SJSA1 (cell line): ENCODE measurements at regions not wholly inside any gene's neighbourhood (a gene's known extent, or its start where the extent isn't known, plus 50 kb on each side); places are given as distances from the start of the nearest gene placed in this dataset.

Experiments used
- DNase-seq, 2 experiments: peaks; one replicate each; pipeline ENCODE4 v3.0.0-alpha.2; 2015 to 2020; ENCODE audit warnings: low spot score in 2 of 2, low read depth in 1 of 2
- H3K27ac ChIP-seq: fragments of 250-450 bp; sonication (Bioruptor Pico); 2 replicates; pipeline ENCODE4 v1.5.1; 2020; ENCODE audit warnings: mild to moderate bottlenecking, moderate library complexity
- H3K27me3 ChIP-seq: fragments of 250-450 bp; sonication (Bioruptor Pico); replicated peaks from 2 replicates; pipeline ENCODE4 v1.5.1; 2020; ENCODE audit warnings: mild to moderate bottlenecking, moderate library complexity
- H3K36me3 ChIP-seq: fragments of 250-450 bp; sonication (Bioruptor Pico); 2 replicates; pipeline ENCODE4 v1.5.1; 2020; ENCODE audit warnings: mild to moderate bottlenecking
- H3K4me1 ChIP-seq: fragments of 250-450 bp; sonication (Bioruptor Pico); replicated peaks from 2 replicates; pipeline ENCODE4 v1.6.1; 2021; ENCODE audit warnings: mild to moderate bottlenecking
- H3K4me3 ChIP-seq: fragments of 250-450 bp; sonication (Bioruptor Pico); 2 replicates; pipeline ENCODE4 v1.5.1; 2020; ENCODE audit warnings: mild to moderate bottlenecking
- H3K9me3 ChIP-seq: fragments of 250-450 bp; sonication (Bioruptor Pico); replicated peaks from 2 replicates; pipeline ENCODE4 v1.5.1; 2020; ENCODE audit warnings: mild to moderate bottlenecking

DNA sequence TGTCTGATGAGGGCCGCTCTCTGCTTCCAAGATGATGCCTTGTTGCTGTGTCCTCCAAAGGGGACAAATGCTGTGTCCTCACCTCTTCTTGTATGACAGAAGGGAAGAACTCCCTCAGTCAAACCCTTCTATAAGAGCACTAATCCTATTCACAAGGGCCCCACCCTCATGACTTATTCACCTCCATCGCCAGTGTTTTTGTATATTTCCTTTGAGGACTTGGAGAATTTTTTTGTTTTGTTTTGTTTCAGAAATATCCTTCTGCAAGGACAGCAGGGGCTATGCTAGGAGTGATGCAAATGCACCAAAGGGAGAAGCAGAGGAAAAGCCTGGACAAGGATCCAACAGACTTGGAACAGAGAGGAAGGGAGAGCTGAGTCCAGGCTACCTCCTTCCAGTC is 214.4 kb downstream of the TLE3 start:
- no peaks in the 10 kb centered on the region for H3K4me1 ChIP-seq
- no peak for DNase-seq
- no peak overlapping the region for H3K27ac ChIP-seq
- H3K4me3 ChIP-seq = no peak overlapping the region
- peaks cover 20% of the 10 kb centered on the region for H3K36me3 ChIP-seq
- H3K27me3 ChIP-seq = no peaks in the 10 kb centered on the region
- H3K9me3 ChIP-seq = no peaks in the 10 kb centered on the region

DNA sequence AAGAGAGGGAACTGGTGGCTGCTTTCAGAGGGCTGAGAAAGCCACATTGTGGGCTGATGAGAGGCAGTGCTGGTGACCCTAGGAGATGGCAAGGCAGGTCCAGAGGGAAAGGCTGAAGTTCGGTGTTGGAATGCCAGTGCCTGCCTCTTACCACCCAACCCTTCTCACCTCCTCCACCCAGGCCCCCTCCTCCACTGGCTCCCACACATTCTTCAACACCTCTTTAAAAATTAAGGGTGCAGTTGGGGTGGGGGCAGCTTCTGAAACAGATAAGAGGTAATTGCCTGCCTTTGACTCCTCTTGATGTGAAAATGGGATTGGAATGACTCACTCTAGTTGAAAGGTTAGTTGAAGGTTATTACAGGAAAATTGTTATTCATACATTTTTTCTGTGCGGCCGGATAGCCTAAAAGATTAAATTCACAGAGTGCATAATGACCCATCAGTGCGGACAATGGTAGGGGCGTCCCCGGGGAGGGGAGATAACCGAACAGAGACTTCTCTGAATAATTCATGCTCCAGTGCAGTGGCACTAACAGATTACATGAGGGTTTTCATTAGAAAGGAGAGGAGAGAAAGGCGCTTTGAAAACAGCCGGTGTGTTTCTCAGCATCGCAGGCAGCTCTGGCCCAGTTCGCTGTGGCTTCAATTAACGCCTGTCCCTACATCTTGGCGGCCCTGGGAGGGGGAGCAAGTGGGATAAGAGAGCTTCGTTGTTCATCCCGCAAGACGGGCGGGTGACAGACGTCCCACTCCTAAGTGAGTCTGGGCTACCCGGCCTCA is 212.4 kb downstream of the TLE3 start:
- Histone ChIP-seq H3K36me3 (peaks cover 20% of the 10 kb centered on the region), H3K9me3 (no peaks in the 10 kb centered on the region; the same call in 1 of the 2 replicates), H3K4me1 (no peaks in the 10 kb centered on the region), H3K27ac (no peak overlapping the region), H3K27me3 (no peaks in the 10 kb centered on the region), H3K4me3 (no peak overlapping the region)
- DNase-seq = no peak

GRCh38 chr15:69887009-69887408 is 210.7 kb downstream of the TLE3 start:
- H3K4me3 ChIP-seq = no peak overlapping the region
- no peak overlapping the region for H3K27ac ChIP-seq
- H3K4me1 ChIP-seq = no peaks in the 10 kb centered on the region

DNA sequence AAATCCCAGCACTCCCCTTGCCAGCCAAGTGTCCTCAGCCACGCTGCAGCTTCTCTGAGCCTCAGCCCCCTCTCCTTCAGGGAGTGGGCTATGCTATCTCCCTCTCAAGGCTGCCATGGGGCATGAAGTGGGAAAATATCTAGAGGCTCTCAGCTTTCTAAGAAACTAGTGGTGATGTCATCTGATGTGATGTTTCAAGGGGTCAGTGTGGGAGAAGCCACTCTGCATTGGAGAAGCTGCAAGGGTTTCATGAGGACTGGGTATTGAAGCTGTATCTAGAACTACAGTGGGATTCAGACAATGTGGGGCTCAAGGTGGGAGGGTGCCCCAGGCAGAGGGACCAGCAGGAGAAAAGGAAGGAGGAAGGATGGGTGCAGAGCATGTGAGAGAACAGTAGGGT is 210.2 kb downstream of the TLE3 start:
- Histone ChIP-seq H3K27me3 (no peaks in the 10 kb centered on the region), H3K9me3 (no peaks in the 10 kb centered on the region; the same call in 1 of the 2 replicates), H3K4me3 (no peak overlapping the region), H3K27ac (no peak overlapping the region), H3K4me1 (no peaks in the 10 kb centered on the region), H3K36me3 (peaks cover 14% of the 10 kb centered on the region)
- DNase-seq = no peak

More at GRCh38 chr15:69887009-69887408, 210.7 kb downstream of the TLE3 start:
- Histone ChIP-seq H3K9me3 (no peaks in the 10 kb centered on the region; the same call in 1 of the 2 replicates), H3K36me3 (peaks cover 20% of the 10 kb centered on the region), H3K27me3 (no peaks in the 10 kb centered on the region)
- DNase-seq = no peak

DNA sequence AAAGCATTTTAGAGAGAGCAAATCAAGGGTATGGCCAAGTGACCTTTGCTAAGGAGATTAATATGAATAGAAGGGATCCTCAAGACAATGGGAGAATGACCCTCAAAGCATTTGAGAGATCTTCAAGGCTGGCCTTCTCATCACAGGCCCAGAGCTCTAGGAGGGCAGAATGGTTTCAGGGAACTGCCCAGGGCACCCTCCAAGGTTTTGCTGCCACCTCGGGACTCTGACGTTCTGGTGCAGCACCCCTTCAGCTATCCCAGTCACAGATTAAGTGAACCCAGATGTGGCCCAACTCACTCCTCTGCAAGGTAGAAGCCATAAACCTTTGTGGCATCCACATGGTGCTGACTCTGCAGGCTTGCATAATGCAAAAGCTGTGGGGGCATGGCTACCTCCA is 209.3 kb downstream of the TLE3 start:
- H3K27ac ChIP-seq = no peak overlapping the region
- no peaks in the 10 kb centered on the region for H3K4me1 ChIP-seq
- H3K4me3 ChIP-seq = no peak overlapping the region
- H3K27me3 ChIP-seq = no peaks in the 10 kb centered on the region
- no peaks in the 10 kb centered on the region; the same call in 1 of the 2 replicates for H3K9me3 ChIP-seq
- peaks cover 9% of the 10 kb centered on the region for H3K36me3 ChIP-seq
- no peak for DNase-seq

GRCh38 chr15:69891070-69891536 is 206.6 kb downstream of the TLE3 start:
- Histone ChIP-seq H3K4me1 (no peaks in the 10 kb centered on the region), H3K4me3 (no peak overlapping the region), H3K36me3 (peaks cover 12% of the 10 kb centered on the region), H3K27me3 (no peaks in the 10 kb centered on the region), H3K27ac (no peak overlapping the region), H3K9me3 (no peaks in the 10 kb centered on the region; the same call in 1 of the 2 replicates)
- DNase-seq = no peak

DNA sequence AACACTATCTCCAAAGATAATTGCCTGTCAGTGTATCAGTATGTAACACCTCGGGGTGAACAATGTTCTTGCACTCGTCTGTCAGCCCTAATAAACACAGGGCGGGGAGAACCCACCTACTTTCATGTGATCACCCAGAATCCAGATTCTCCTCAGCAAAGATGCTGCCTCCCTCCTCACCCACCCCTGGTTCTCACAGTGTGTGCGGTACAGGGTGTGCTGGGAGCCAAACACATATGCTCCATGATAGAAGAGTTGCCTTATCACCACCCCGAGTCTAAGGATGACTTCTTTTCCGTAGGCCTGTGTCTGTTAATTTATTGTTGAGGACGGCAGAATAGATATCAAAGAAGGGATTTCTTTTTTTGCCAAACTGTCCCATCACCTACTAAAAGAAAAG is 206.1 kb downstream of the TLE3 start:
- Histone ChIP-seq H3K27ac (no peak overlapping the region), H3K9me3 (no peaks in the 10 kb centered on the region; the same call in 1 of the 2 replicates), H3K4me1 (no peaks in the 10 kb centered on the region), H3K27me3 (no peaks in the 10 kb centered on the region), H3K36me3 (peaks cover 15% of the 10 kb centered on the region), H3K4me3 (no peak overlapping the region)
- no peak for DNase-seq

GRCh38 chr15:69892351-69892750 is 205.4 kb downstream of the TLE3 start:
- Histone ChIP-seq H3K4me1 (no peaks in the 10 kb centered on the region), H3K27ac (no peak overlapping the region), H3K27me3 (no peaks in the 10 kb centered on the region), H3K36me3 (peaks cover 15% of the 10 kb centered on the region), H3K9me3 (no peaks in the 10 kb centered on the region; the same call in 1 of the 2 replicates), H3K4me3 (no peak overlapping the region)
- DNase-seq = no peak

DNA sequence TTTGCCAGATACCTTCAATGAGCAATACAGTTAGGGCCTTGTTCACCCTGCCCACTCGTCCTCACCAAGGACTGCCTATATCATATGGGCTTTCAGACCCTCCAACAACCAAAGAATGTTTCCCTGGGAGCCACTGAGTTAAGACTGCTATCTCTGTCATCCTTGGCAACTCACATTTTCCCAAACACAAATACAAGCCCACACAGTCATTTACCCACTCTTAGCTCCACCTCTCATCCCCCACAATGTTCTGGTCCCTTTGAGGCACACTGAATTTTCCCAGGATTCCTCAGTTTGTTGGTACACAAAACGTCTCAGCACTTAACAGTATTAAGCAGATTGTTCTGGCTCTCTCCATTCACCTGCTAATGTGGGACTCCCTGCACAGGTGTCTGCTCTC is 204.6 kb downstream of the TLE3 start:
- DNase-seq = no peak
- no peak overlapping the region for H3K4me3 ChIP-seq
- no peaks in the 10 kb centered on the region for H3K4me1 ChIP-seq
- H3K27me3 ChIP-seq = no peaks in the 10 kb centered on the region
- no peaks in the 10 kb centered on the region; the same call in 1 of the 2 replicates for H3K9me3 ChIP-seq
- peaks cover 15% of the 10 kb centered on the region for H3K36me3 ChIP-seq
- H3K27ac ChIP-seq = no peak overlapping the region

- H3K9me3 ChIP-seq = no peaks in the 10 kb centered on the region; the same call in 1 of the 2 replicates
- DNase-seq = peak in 1 of 2 experiments; percentile 43
- no peaks in the 10 kb centered on the region for H3K4me1 ChIP-seq
- H3K4me3 ChIP-seq = no peak overlapping the region
- H3K27me3 ChIP-seq = no peaks in the 10 kb centered on the region
- H3K27ac ChIP-seq = no peak overlapping the region
- H3K36me3 ChIP-seq = peaks cover 15% of the 10 kb centered on the region
Measured at GRCh38 chr15:69893863-69894262, 203.9 kb downstream of the TLE3 start.

- Histone ChIP-seq H3K36me3 (peaks cover 18% of the 10 kb centered on the region), H3K4me1 (no peaks in the 10 kb centered on the region), H3K9me3 (no peaks in the 10 kb centered on the region), H3K27me3 (no peaks in the 10 kb centered on the region), H3K4me3 (no peak overlapping the region), H3K27ac (no peak overlapping the region)
- no peak for DNase-seq
Measured at GRCh38 chr15:69895202-69895601, 202.5 kb downstream of the TLE3 start.

- Histone ChIP-seq H3K36me3 (peaks cover 21% of the 10 kb centered on the region), H3K4me3 (no peak overlapping the region), H3K27me3 (no peaks in the 10 kb centered on the region), H3K27ac (no peak overlapping the region), H3K9me3 (no peaks in the 10 kb centered on the region), H3K4me1 (no peaks in the 10 kb centered on the region)
- DNase-seq = no peak
Measured at GRCh38 chr15:69896606-69897005, 201.1 kb downstream of the TLE3 start.

DNA sequence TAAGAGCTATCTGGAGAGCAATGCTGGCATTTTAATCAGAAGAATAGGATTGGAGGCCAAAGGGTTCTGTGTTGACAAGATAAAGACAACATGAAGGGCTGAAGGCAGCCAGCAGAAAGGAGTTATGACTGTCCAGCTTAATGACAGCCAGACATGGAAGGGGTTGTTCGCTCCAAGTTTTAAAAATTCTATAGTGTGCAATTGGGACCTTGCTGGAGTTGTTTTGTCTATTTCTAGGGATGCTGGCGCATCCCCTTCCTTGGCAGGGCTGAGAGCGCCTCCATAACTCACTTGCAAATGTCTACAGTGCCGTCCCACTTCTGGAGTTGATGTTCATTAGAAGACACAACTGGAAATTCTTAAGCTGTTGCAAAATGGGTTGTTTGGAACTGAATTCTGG is 200.7 kb downstream of the TLE3 start:
- H3K27me3 ChIP-seq = no peaks in the 10 kb centered on the region

DNA sequence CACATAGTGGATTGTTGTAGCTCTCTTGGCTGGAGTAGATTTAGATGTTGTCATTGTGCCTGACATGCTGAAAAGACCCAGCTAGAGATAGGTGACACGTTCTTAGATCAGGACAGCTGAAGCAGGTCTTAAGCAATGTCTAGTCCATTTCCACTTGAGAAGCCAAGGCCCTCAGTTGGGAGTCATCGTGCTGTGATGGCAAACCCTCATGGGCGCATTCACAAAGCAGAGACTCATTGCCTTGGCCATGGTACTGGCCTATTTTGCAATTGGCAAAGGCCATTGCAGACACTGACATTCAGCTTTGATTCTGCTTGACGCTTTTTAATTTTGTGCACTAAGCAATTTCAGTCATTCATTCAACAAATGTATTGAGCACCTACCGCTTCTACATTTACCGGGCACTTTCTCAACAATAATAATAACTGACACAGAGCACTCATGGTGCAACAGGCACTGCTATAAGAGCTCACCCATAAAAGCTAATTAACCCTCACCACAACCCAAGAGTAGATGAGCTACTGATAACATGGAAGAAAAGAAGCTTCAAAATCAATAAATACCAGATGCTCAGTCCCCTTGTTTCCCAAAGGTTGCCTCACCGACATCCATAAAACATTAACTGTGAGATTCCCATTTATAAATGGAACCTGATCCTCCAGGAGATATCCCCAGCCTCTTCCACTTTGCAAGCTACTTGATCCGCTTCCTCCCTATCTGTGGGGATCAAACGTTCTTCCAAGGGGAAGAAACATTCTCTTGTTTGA is 200.1 kb downstream of the TLE3 start:
- Histone ChIP-seq H3K36me3 (peaks cover 23% of the 10 kb centered on the region), H3K9me3 (no peaks in the 10 kb centered on the region), H3K27me3 (no peaks in the 10 kb centered on the region), H3K4me1 (no peaks in the 10 kb centered on the region), H3K27ac (no peak overlapping the region), H3K4me3 (no peak overlapping the region)
- no peak for DNase-seq

More for the DNA sequence above, 200.7 kb downstream of the TLE3 start:
- H3K4me1 ChIP-seq = no peaks in the 10 kb centered on the region
- H3K36me3 ChIP-seq = peaks cover 23% of the 10 kb centered on the region
- no peak overlapping the region for H3K27ac ChIP-seq
- no peaks in the 10 kb centered on the region for H3K9me3 ChIP-seq
- no peak for DNase-seq
- H3K4me3 ChIP-seq = no peak overlapping the region
